Keratinocyte (primary cell): ENCODE measurements at regions not wholly inside any gene's neighbourhood (a gene's known extent, or its start where the extent isn't known, plus 50 kb on each side); places are given as distances from the start of the nearest gene placed in this dataset.

ENCODE experiments used
- DNase-seq: peaks from one replicate; pipeline ENCODE4 v3.0.0-alpha.2; 2011; ENCODE audit warnings: low read depth, missing footprints, low spot score
- FAIRE-seq: peaks from 2 replicates; lab custom pipeline; 2011; peaks lifted over from hg19 to GRCh38; lab: Jason Lieb, UNC
- H2AFZ ChIP-seq: 2 replicates; pipeline ENCODE4 v1.6.0; 2012; ENCODE audit warnings: low read length, control low read depth, inconsistent platforms; ENCODE audit not compliant: control insufficient read depth
- H3K27ac ChIP-seq: 2 replicates; pipeline ENCODE4 v1.5.1; 2011; ENCODE audit warnings: low read length; ENCODE audit not compliant: control insufficient read depth, insufficient read depth
- H3K27me3 ChIP-seq: 3 replicates; pipeline ENCODE4 v1.6.0; 2011; ENCODE audit warnings: low read length; ENCODE audit not compliant: control insufficient read depth, insufficient read depth; ENCODE audit errors: extremely low read depth
- H3K36me3 ChIP-seq, 2 experiments: 2 replicates in 1 of 2; 3 replicates in 1 of 2; pipeline ENCODE4 v1.5.1; 2011; ENCODE audit warnings: low read length in 2 of 2, mild to moderate bottlenecking in 1 of 2; ENCODE audit not compliant: control insufficient read depth in 2 of 2, insufficient read depth in 2 of 2; ENCODE audit errors: extremely low read depth in 1 of 2
- H3K4me1 ChIP-seq: 3 replicates; pipeline ENCODE4 v1.5.1; 2011; ENCODE audit warnings: low read length; ENCODE audit not compliant: control insufficient read depth, insufficient read depth; ENCODE audit errors: extremely low read depth
- H3K4me2 ChIP-seq: 3 replicates; pipeline ENCODE4 v1.6.0; 2011; ENCODE audit warnings: low read depth, low read length; ENCODE audit not compliant: control insufficient read depth, insufficient read depth; ENCODE audit errors: extremely low read depth
- H3K4me3 ChIP-seq, 3 experiments: fragments of 200-600 bp in 1 of 3; sonication (generic) in 1 of 3; 2 replicates in 2 of 3; 3 replicates in 1 of 3; pipeline ENCODE4 v1.5.1; 2011 to 2016; ENCODE audit warnings: low read length in 3 of 3, mild to moderate bottlenecking in 3 of 3, control low read depth in 2 of 3, inconsistent platforms in 1 of 3, low read depth in 1 of 3, mixed read lengths in 1 of 3, mixed run types in 1 of 3, moderate library complexity in 1 of 3; ENCODE audit not compliant: control insufficient read depth in 2 of 3, insufficient read depth in 2 of 3; ENCODE audit errors: extremely low read depth in 1 of 3
- H3K79me2 ChIP-seq: 2 replicates; pipeline ENCODE4 v1.6.0; 2012; ENCODE audit warnings: low read length; ENCODE audit not compliant: control insufficient read depth, insufficient read depth
- H3K9ac ChIP-seq: 3 replicates; pipeline ENCODE4 v1.6.0; 2011; ENCODE audit warnings: low read length; ENCODE audit not compliant: control insufficient read depth, insufficient read depth; ENCODE audit errors: extremely low read depth
- H3K9me1 ChIP-seq: 3 replicates; pipeline ENCODE4 v1.6.0; 2011; ENCODE audit warnings: low read length; ENCODE audit not compliant: control insufficient read depth, insufficient read depth; ENCODE audit errors: extremely low read depth
- H3K9me3 ChIP-seq: 2 replicates; pipeline ENCODE4 v1.5.1; 2012; ENCODE audit warnings: low read depth, low read length; ENCODE audit not compliant: control insufficient read depth
- H4K20me1 ChIP-seq: 3 replicates; pipeline ENCODE4 v1.6.0; 2011; ENCODE audit warnings: low read length; ENCODE audit not compliant: control insufficient read depth, insufficient read depth; ENCODE audit errors: extremely low read depth
- EZH2 ChIP-seq: IDR thresholded peaks from one replicate; pipeline ENCODE4 v1.6.1; 2012; ENCODE audit warnings: inconsistent platforms, mild to moderate bottlenecking, low read length, moderate library complexity
- dilution Hi-C: fragments of 300-500 bp; cut with MboI; formaldehyde crosslinking; loops from one replicate; pipeline ENCODE4 v1.7.0; 2020; ENCODE audit warnings: low sequenced_read_pairs; ENCODE audit not compliant: extremely low pct_ligation_motif_present
- TF ChIP-seq, protein P1 (sequence below), 3 experiments: IDR thresholded peaks in 1 of 3; conservative IDR thresholded peaks in 1 of 3; optimal IDR thresholded peaks in 1 of 3; 2 replicates in 2 of 3; 3 replicates in 1 of 3; pipeline versions ENCODE3 to v1.5.1; 2011; ENCODE audit warnings: low read length in 3 of 3, mild to moderate bottlenecking in 3 of 3, moderate library complexity in 2 of 3, control low read depth in 1 of 3, inconsistent platforms in 1 of 3; ENCODE audit not compliant: insufficient read depth in 2 of 3; ENCODE audit errors: extremely low read depth in 1 of 3

DNA sequence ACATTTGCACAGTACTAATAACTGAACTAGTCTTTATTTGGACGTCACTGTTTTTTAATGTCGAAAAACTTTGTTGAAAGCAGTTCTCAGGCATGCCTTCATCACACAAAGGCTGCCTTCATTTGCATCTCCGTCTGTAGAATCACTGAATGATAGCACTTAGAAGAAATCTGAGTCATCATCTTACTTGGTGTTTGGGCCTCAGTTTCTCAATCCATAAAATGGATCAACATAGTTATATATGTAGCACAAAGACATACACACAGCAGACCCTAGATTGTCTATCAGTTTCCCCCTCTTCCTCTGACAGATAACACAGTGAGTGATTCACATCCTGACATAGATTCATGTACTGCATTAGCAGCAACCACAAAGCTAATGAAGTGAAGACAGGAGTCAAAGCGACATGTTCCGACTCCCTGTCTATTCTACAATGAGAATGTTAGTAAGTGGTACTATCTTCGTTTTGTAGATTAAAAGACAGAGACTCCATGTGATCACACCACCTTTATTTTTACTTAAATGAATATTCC lies 80.4 kb upstream of the PDE10A start:
- dilution Hi-C loops: no loop called here
- TF ChIP-seq EZH2: no peak
- TF ChIP-seq, protein P1, sequence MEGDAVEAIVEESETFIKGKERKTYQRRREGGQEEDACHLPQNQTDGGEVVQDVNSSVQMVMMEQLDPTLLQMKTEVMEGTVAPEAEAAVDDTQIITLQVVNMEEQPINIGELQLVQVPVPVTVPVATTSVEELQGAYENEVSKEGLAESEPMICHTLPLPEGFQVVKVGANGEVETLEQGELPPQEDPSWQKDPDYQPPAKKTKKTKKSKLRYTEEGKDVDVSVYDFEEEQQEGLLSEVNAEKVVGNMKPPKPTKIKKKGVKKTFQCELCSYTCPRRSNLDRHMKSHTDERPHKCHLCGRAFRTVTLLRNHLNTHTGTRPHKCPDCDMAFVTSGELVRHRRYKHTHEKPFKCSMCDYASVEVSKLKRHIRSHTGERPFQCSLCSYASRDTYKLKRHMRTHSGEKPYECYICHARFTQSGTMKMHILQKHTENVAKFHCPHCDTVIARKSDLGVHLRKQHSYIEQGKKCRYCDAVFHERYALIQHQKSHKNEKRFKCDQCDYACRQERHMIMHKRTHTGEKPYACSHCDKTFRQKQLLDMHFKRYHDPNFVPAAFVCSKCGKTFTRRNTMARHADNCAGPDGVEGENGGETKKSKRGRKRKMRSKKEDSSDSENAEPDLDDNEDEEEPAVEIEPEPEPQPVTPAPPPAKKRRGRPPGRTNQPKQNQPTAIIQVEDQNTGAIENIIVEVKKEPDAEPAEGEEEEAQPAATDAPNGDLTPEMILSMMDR (optimal IDR thresholded peaks at IDR 0.05 in 1 of 3, IDR thresholded peaks at IDR 0.05 in 1 of 3, conservative IDR thresholded peaks at IDR 0.05 in 1 of 3; ENCODE audit: extremely low read depth in 1 of 3, insufficient read depth in 2 of 3, low read length in 3 of 3): no peak

DNA sequence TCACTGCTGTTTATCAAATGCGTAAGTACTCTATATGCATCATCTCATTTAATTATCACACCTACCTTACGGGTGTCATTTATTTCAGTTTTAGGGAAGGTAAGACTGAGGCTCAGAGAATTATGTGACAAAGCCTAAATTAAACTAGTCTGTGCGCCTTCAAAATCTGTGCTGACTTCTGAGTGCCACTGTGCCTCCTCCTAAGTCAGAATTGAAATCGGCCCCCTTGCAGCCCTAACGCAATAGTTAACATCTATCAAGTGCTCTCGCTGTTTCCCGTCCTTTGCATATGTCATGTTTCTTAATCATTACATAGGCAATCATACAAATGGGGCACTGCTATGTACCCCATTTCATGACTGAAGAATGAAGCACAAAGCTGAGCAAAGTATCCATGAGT lies 79.0 kb upstream of the PDE10A start:
- no peaks in the 10 kb centered on the region for H3K9me3 ChIP-seq
- no peaks in the 10 kb centered on the region for H3K9me1 ChIP-seq
- no peaks in the 10 kb centered on the region for H3K27me3 ChIP-seq
- H3K27ac ChIP-seq: no peak overlapping the region
- no peaks in the 10 kb centered on the region for H3K4me1 ChIP-seq
- FAIRE-seq: no peak
- dilution Hi-C loops: no loop called here
- H3K9ac ChIP-seq: no peak overlapping the region
- DNase-seq: no peak
- no peak overlapping the region for H2AFZ ChIP-seq
- no peak overlapping the region for H3K4me2 ChIP-seq
- no peaks in the 10 kb centered on the region for H3K36me3 ChIP-seq
- TF ChIP-seq EZH2: no peak
- TF ChIP-seq, protein P1 (optimal IDR thresholded peaks at IDR 0.05 in 1 of 3, IDR thresholded peaks at IDR 0.05 in 1 of 3, conservative IDR thresholded peaks at IDR 0.05 in 1 of 3; ENCODE audit: extremely low read depth in 1 of 3, insufficient read depth in 2 of 3, low read length in 3 of 3): no peak
- no peaks in the 10 kb centered on the region for H4K20me1 ChIP-seq
- no peak overlapping the region for H3K4me3 ChIP-seq
- H3K79me2 ChIP-seq: no peaks in the 10 kb centered on the region

More for the DNA sequence above, 80.4 kb upstream of the PDE10A start:
- Histone ChIP-seq H3K9me3 (no peaks in the 10 kb centered on the region), H3K4me1 (no peaks in the 10 kb centered on the region), H2AFZ (no peak overlapping the region), H3K27ac (no peak overlapping the region), H3K9ac (no peak overlapping the region), H3K79me2 (no peaks in the 10 kb centered on the region), H3K4me2 (no peak overlapping the region), H3K27me3 (no peaks in the 10 kb centered on the region), H3K4me3 (no peak overlapping the region), H4K20me1 (no peaks in the 10 kb centered on the region), H3K36me3 (no peaks in the 10 kb centered on the region), H3K9me1 (no peaks in the 10 kb centered on the region)
- FAIRE-seq: no peak
- DNase-seq: no peak
